ENCODE measurements at regions not wholly inside any gene's neighbourhood (a gene's known extent, or its start where the extent isn't known, plus 50 kb on each side); places are given as distances from the start of the nearest gene placed in this dataset.

DNA sequence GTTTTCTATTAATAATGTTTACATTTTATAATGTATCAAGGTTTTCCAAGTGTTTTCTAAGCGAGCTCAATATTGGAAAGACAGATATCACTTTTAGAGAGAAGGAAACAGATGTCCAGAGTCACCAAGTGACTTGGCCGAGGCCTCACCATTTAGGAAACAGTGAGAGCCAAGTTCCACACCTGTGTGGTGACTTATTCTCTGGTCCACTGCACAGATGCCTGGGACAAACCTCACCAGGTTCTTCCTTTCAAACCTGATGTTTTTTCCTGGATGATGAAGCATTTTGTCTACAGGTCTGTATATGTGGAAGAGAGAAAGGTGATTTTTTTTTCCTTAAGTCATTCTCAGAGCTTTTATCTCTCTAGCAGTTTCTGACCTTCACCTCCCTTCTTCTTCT, 280.7 kb downstream of the LPIN1 start:
- TF ChIP-seq, protein P1, sequence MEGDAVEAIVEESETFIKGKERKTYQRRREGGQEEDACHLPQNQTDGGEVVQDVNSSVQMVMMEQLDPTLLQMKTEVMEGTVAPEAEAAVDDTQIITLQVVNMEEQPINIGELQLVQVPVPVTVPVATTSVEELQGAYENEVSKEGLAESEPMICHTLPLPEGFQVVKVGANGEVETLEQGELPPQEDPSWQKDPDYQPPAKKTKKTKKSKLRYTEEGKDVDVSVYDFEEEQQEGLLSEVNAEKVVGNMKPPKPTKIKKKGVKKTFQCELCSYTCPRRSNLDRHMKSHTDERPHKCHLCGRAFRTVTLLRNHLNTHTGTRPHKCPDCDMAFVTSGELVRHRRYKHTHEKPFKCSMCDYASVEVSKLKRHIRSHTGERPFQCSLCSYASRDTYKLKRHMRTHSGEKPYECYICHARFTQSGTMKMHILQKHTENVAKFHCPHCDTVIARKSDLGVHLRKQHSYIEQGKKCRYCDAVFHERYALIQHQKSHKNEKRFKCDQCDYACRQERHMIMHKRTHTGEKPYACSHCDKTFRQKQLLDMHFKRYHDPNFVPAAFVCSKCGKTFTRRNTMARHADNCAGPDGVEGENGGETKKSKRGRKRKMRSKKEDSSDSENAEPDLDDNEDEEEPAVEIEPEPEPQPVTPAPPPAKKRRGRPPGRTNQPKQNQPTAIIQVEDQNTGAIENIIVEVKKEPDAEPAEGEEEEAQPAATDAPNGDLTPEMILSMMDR (IDR thresholded peaks at IDR 0.05; ENCODE audit: low read depth, low read length), result no peak
- no peak for TF ChIP-seq EZH2phosphoT487 (IDR thresholded peaks at IDR 0.05; ENCODE audit: low read depth)
